GM19025 (cell line): ENCODE measurements at regions not wholly inside any gene's neighbourhood (a gene's known extent, or its start where the extent isn't known, plus 50 kb on each side); places are given as distances from the start of the nearest gene placed in this dataset.

ENCODE experiments used
- ATAC-seq: cut with Tn5 transposase; IDR thresholded peaks from one replicate; pipeline ENCODE4 v1.9.1; 2021; ENCODE audit warnings: mild to moderate bottlenecking, low read depth, moderate library complexity; ENCODE audit not compliant: unreplicated experiment

- no peak for ATAC-seq
Measured at GRCh38 chr17:34146440-34147043, 108.5 kb upstream of the CCL2 start.

DNA sequence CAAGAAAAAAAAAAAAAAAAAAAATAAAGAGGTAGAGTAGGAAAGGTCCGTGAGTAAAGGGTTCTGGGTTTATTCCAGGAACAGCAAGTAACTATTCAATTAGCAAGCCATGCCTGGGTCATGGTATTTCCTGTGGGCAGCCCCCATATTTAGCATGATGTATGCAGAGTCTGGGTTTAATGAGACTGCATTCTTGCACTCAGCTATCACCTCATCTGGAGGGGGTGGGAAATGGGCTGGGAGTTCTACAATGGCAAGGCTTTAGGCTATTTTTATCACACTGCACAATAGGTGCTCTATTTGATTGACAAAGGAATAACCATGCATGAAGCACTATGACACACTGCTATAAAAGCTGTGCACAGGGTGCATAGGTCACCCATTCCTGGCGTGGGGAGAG, 104.0 kb upstream of the CCL2 start:
- ATAC-seq: no peak

DNA sequence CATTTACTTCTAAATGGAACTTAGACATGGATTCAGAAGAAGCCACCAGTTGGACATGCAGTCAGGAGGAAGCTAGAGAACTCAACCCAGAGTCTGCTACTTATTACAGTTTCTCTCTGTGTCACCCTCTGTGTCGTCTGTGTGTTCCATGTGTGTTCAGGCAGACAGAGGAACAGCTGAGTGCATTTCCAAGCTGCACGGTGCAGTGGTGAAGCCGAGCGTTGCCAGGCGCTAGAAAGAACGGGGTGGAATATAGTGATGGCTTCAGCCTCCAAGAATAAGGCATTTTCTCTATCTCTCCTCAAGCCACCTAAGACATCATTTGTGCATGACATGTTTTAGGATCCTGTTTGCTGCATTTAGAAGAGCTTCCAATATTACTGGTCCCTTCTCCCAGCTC, 101.1 kb upstream of the CCL2 start:
- ATAC-seq: no peak

GRCh38 chr17:34154961-34155730, 99.9 kb upstream of the CCL2 start:
- no peak for ATAC-seq

- ATAC-seq: no peak
Measured at GRCh38 chr17:34155947-34156346, 99.1 kb upstream of the CCL2 start.

GRCh38 chr17:34156401-34156740, 98.7 kb upstream of the CCL2 start:
- ATAC-seq: no peak

GRCh38 chr17:34156741-34157589, 98.1 kb upstream of the CCL2 start:
- no peak for ATAC-seq

GRCh38 chr17:34161690-34162089, 93.4 kb upstream of the CCL2 start:
- ATAC-seq: no peak

DNA sequence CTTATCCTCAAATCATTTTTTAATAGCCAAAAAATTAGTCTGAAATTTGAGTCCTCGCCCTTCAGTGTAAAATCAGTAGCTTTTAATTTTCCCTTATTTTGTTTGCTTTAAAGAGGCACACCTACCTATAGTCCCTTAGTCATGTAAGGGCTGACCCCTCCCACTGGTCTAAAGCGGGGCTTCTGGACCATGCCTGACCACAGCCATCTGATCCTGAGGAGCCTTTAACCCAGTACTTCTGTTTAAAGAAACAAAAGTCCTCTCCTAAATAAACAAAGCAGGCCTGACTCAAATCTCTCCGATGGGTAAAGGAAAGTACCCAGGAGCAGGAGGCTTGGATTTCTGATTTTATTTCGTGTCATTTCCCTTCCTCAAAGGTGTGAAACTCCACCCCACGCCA, 92.0 kb upstream of the CCL2 start:
- ATAC-seq: no peak

- ATAC-seq: no peak
Measured at GRCh38 chr17:34163646-34164045, 91.4 kb upstream of the CCL2 start.

GRCh38 chr17:34164837-34165236, 90.2 kb upstream of the CCL2 start:
- no peak for ATAC-seq

- no peak for ATAC-seq
Measured at GRCh38 chr17:34166352-34166751, 88.7 kb upstream of the CCL2 start.

GRCh38 chr17:34167354-34167753, 87.7 kb upstream of the CCL2 start:
- ATAC-seq: no peak

GRCh38 chr17:34168989-34169388, 86.1 kb upstream of the CCL2 start:
- ATAC-seq: no peak

DNA sequence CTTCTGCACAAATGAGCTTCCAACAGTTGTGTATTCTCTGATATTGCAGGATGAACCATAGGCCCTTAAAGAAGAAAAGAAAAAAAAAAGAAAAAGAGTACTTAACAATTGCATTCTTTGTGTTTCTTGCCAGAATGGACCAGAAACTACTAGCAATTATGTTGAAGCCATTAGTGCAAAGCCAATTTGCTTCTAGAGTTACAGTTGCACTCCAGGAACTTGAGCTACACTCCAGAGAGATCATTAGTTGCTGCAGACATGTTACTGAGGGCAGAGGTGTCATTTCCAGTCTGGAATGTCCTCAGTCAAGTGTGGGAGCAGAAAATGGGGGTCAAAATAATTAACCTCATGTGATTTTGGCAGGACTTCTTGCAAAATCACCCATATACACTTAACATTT, 85.6 kb upstream of the CCL2 start:
- ATAC-seq: no peak

DNA sequence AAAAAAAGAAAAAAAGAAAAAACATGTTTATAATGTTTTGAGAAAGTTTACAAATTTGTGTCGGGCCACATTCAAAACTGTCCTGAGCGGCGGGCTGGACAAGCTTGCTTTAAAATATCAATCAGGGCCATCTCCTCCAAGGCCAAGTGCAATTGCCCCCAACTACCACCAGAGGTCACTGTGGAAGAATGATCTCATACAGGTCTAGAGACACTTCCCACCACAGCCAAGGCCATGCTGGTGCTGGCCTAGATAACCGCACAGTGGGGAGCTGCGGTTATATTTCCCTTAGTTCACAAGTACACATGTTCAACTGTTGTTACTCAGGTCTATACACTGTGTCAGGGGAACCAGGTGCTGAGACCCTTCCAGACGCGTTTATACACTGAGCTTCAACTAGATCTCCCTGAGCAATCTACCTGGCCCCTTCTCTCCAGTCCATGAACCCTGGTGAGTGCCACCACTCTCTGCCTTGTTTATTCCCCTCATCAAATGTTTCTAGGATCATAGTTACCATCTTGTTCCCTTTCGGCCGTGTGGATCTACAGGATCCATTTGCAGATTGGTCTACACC, 83.8 kb upstream of the CCL2 start:
- ATAC-seq: no peak

GRCh38 chr17:34172390-34172918, 82.6 kb upstream of the CCL2 start:
- no peak for ATAC-seq

- no peak for ATAC-seq
Measured at GRCh38 chr17:34173241-34173640, 81.8 kb upstream of the CCL2 start.

DNA sequence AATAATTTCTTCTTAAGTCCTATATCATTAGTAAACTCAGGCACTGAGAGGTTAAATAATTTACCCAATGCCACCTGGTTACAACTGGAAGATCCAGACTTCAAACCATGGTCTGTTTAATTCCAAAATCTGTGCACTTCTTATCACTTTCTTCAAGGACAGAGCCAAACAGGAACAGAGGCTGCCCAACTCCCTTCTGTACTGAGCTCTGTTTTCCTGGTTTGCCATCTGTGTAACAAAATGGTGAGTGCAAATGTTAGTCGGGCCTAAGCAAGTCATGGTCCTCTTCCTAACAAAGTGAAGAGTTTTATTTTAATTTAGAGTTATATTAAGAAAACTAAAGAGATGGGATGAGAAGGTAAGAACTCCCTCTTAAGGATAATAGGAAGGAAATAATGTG, 80.6 kb upstream of the CCL2 start:
- ATAC-seq: no peak

- ATAC-seq: no peak
Measured at GRCh38 chr17:34176440-34176839, 78.6 kb upstream of the CCL2 start.

DNA sequence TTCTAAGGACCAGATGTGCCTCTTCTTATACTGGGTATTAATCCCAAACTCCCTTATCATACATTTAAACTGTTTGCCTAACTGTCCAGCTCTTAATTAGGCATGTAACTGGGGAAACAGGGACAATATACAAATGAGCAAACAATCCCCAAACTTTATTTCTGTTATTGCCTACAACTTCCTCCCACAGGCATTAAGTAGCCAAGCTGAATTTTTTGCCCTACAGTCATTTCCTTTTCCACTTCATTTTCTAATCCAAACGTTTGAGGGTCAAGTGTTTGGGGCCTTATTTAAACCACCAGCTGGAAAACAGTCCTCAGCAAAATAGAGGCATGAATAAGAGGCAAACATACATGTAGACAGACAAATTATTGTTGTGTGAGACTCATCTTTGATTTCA, 77.4 kb upstream of the CCL2 start:
- no peak for ATAC-seq
